ENCODE measurements at regions not wholly inside any gene's neighbourhood (a gene's known extent, or its start where the extent isn't known, plus 50 kb on each side); places are given as distances from the start of the nearest gene placed in this dataset.

DNA sequence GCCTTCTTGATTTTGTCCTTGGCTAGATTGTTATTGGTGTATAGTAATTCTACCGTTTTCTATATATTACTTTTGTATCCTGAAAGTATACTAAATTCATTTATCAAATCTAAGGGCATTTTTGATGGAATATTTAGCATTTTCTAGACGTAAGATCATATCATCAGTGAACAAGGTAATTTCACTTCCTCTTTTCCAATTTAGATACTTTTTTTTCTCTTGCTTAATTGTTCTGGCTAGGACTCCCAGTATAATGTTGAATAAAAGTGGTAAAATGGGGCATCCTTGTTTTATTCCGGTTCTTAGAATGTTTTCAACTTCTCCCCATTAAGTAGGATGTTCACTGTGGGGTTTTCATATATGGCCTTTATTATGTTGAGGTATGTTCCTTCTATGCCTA is 260.7 kb downstream of the POLR1F start:
- TF ChIP-seq, protein P1, sequence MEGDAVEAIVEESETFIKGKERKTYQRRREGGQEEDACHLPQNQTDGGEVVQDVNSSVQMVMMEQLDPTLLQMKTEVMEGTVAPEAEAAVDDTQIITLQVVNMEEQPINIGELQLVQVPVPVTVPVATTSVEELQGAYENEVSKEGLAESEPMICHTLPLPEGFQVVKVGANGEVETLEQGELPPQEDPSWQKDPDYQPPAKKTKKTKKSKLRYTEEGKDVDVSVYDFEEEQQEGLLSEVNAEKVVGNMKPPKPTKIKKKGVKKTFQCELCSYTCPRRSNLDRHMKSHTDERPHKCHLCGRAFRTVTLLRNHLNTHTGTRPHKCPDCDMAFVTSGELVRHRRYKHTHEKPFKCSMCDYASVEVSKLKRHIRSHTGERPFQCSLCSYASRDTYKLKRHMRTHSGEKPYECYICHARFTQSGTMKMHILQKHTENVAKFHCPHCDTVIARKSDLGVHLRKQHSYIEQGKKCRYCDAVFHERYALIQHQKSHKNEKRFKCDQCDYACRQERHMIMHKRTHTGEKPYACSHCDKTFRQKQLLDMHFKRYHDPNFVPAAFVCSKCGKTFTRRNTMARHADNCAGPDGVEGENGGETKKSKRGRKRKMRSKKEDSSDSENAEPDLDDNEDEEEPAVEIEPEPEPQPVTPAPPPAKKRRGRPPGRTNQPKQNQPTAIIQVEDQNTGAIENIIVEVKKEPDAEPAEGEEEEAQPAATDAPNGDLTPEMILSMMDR (optimal IDR thresholded peaks at IDR 0.05 in 1 of 3, IDR thresholded peaks at IDR 0.05 in 1 of 3, conservative IDR thresholded peaks at IDR 0.05 in 1 of 3; ENCODE audit: extremely low read depth in 1 of 3, insufficient read depth in 2 of 3, low read length in 3 of 3), result no peak
- TF ChIP-seq EZH2 (IDR thresholded peaks at IDR 0.05; ENCODE audit: low read length), result no peak
